Fibroblast of villous mesenchyme (primary cell): ENCODE measurements at regions not wholly inside any gene's neighbourhood (a gene's known extent, or its start where the extent isn't known, plus 50 kb on each side); places are given as distances from the start of the nearest gene placed in this dataset.

Experiments used
- DNase-seq: peaks from one replicate; pipeline ENCODE4 v3.0.0-alpha.2; 2010; ENCODE audit warnings: low read depth
- H3K4me3 ChIP-seq: 2 replicates; pipeline ENCODE4 v1.5.1; 2011; ENCODE audit warnings: low read depth, mild to moderate bottlenecking, low read length
- CTCF ChIP-seq: IDR thresholded peaks from 2 replicates; pipeline ENCODE4 v1.5.1; 2012; ENCODE audit warnings: low read depth, mild to moderate bottlenecking, low read length; ENCODE audit not compliant: insufficient read depth

DNA sequence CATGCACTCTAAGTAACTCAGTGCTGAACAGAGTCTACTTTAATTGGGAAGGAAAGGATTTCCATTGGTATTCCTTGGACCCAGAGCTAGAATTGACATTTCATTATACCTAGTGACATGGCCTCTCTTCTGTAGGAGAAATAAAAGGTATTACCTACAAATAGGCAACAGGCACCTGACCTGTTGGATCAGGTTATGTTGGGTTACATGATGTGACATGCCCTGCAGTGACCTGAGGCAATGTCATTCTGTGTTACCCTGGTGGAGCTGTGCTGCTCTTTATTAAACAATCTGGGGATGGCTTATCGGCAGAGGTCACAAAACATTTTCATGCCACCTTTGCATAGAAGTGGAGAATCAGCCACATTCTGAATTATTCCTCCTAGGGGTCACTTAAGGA lies 427.7 kb downstream of the MDFIC start:
- no peak overlapping the region for H3K4me3 ChIP-seq
- DNase-seq: no peak
- no peak for TF ChIP-seq CTCF

GRCh38 chr7:115346685-115347084 lies 424.8 kb downstream of the MDFIC start:
- no peak overlapping the region for H3K4me3 ChIP-seq
- no peak for TF ChIP-seq CTCF
- peak; percentile 25 for DNase-seq

DNA sequence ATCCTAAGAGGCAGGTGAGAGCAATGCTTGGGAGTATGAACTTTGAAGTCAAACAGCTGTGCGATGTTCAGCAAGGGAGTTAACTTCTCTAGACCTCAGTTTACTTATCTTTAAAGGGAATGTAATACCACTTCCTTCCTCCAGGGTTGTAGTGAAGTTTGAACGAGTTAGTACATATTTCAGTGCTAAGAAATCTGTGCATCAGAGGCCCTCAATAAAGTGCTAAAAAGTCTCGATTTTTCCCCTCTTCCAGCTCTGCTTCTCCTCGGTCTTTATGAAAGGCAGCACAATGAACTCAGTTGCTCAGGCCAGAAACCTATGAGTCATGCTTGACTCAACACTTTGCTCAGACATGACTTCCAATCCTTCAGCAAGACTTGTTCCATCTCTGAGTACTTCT lies 418.9 kb downstream of the MDFIC start:
- no peak overlapping the region for H3K4me3 ChIP-seq
- TF ChIP-seq CTCF: no peak
- DNase-seq: peak; percentile 47

GRCh38 chr7:115338016-115338415 lies 416.1 kb downstream of the MDFIC start:
- DNase-seq: no peak
- no peak overlapping the region for H3K4me3 ChIP-seq
- no peak for TF ChIP-seq CTCF

DNA sequence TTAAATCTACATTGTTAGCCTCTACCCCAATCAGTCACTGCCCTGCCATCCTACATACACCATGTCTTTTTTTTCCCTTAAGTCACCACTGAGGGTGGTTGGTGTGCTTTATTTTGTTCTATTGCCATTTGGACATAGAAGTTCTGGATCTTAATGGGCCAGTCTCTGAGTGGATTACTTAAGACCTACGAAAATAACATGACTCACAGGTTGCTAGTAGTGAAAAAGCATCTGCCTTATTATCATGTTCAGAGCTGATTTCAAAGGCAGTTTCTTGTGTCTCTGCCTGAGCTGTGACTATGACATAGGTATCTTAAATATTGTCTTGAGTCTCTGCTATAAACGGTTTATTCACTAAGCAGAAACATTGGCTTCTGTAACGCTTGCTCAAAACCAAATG lies 410.8 kb downstream of the MDFIC start:
- DNase-seq: peak; percentile 1
- no peak overlapping the region for H3K4me3 ChIP-seq
- no peak for TF ChIP-seq CTCF

DNA sequence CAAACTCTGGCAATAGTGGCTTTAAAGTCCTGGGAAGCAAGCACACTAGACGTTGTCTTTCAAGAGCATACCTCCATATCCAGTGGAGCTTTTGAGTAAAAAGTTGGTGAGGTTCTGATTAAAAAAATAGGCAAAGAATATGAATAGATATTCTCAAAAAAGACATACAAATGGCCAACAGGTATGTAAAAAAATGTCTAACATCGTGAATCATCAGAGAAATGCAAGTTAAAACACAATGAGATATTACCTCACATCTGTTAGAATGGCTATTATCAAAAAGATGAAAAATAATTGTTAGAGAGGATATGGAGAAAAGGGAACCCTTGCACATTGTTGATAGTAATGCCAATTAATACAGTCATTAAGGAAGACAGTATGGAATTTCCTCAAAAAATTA lies 407.1 kb downstream of the MDFIC start:
- TF ChIP-seq CTCF: no peak
- H3K4me3 ChIP-seq: no peak overlapping the region

DNA sequence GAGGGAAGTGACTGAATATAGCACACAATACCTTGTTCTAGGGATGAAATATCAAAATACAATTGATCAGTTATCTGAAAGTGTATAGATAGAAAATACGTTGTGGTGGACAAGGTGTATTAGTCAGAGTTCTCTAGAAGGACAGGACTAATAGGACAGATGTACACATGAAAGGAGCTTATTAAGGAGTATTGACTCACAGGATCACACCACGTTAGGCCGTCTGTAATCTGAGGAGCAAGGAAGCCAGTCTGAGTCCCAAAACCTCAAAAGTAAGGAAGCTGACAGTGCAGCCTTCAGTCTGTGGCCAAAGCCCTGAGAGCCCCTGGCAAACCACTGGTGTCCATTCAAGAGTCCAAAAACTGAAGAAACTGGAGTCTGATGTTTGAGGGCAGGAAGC lies 406.1 kb downstream of the MDFIC start:
- no peak for TF ChIP-seq CTCF
- no peak overlapping the region for H3K4me3 ChIP-seq
- DNase-seq: no peak

More for the DNA sequence above, 407.1 kb downstream of the MDFIC start:
- DNase-seq: no peak
